HL-60 (cell line): ENCODE measurements at regions not wholly inside any gene's neighbourhood (a gene's known extent, or its start where the extent isn't known, plus 50 kb on each side); places are given as distances from the start of the nearest gene placed in this dataset.
"Not testable (repeated sequence)": the region's sequence is repeated elsewhere in the genome, so short reads cannot be mapped to it uniquely, and the experiment has no call there.

Experiments used
- CTCF ChIP-seq: IDR thresholded peaks from one replicate; pipeline ENCODE4 v1.5.1; 2011; ENCODE audit warnings: low read length, control low read depth, inconsistent platforms; ENCODE audit not compliant: insufficient read depth
- GABPA ChIP-seq: IDR thresholded peaks from 2 replicates; pipeline ENCODE4 v1.6.1; 2012; ENCODE audit warnings: low read depth
- TF ChIP-seq, protein P1 (sequence below): IDR thresholded peaks from 2 replicates; pipeline ENCODE4 v1.6.1; 2012; ENCODE audit warnings: low read depth; ENCODE audit not compliant: insufficient replicate concordance

- not testable (repeated sequence) for TF ChIP-seq CTCF, GABPA
- TF ChIP-seq, protein P1, sequence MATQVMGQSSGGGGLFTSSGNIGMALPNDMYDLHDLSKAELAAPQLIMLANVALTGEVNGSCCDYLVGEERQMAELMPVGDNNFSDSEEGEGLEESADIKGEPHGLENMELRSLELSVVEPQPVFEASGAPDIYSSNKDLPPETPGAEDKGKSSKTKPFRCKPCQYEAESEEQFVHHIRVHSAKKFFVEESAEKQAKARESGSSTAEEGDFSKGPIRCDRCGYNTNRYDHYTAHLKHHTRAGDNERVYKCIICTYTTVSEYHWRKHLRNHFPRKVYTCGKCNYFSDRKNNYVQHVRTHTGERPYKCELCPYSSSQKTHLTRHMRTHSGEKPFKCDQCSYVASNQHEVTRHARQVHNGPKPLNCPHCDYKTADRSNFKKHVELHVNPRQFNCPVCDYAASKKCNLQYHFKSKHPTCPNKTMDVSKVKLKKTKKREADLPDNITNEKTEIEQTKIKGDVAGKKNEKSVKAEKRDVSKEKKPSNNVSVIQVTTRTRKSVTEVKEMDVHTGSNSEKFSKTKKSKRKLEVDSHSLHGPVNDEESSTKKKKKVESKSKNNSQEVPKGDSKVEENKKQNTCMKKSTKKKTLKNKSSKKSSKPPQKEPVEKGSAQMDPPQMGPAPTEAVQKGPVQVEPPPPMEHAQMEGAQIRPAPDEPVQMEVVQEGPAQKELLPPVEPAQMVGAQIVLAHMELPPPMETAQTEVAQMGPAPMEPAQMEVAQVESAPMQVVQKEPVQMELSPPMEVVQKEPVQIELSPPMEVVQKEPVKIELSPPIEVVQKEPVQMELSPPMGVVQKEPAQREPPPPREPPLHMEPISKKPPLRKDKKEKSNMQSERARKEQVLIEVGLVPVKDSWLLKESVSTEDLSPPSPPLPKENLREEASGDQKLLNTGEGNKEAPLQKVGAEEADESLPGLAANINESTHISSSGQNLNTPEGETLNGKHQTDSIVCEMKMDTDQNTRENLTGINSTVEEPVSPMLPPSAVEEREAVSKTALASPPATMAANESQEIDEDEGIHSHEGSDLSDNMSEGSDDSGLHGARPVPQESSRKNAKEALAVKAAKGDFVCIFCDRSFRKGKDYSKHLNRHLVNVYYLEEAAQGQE, result not testable (repeated sequence)
Observed at GRCh38 chr16:15266941-15267340, 111.2 kb downstream of the NPIPA5 start.
